GM21423 (cell line): ENCODE measurements at regions not wholly inside any gene's neighbourhood (a gene's known extent, or its start where the extent isn't known, plus 50 kb on each side); places are given as distances from the start of the nearest gene placed in this dataset.

Experiments
- ATAC-seq: cut with Tn5 transposase; IDR thresholded peaks from one replicate; pipeline ENCODE4 v1.9.1; 2021; ENCODE audit warnings: mild to moderate bottlenecking, moderate library complexity; ENCODE audit not compliant: unreplicated experiment

DNA sequence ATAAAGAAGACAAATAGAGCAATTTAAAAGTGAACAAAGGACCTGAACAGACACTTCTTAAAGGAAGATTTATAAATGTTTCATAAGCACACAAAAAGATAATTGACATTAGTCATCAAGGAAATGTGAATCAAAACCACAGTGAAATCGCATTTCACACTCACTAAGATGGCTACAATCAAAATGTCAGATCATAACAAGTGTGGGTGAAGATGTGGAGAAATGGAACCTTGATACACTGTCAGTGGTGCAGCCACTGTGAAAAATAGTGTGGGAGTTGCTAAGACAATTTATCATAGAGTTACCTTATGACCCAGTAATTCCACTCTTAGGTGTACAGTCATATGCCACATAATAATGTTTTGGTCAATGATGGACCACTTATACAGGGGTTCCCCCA is 54.5 kb upstream of the HTR4 start:
- ATAC-seq: no peak

DNA sequence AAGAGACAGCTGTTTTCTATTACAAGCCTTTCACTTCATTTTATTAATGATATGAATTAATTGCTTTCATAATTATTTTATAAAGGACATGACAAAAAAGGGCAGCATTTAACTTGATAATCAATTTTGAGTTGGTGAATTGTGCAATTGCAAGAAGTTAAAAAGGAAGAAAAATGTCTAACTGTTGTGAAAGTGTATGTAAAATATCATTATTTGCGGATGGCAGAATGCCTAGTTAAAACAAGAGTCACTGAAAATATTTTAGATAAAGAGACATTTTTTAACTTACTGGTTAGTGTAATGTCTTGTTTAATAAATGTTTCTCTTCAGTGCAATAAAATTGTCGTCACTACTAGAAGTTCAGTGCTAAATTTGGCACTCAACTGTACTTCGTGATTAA is 57.6 kb upstream of the HTR4 start:
- ATAC-seq: no peak

DNA sequence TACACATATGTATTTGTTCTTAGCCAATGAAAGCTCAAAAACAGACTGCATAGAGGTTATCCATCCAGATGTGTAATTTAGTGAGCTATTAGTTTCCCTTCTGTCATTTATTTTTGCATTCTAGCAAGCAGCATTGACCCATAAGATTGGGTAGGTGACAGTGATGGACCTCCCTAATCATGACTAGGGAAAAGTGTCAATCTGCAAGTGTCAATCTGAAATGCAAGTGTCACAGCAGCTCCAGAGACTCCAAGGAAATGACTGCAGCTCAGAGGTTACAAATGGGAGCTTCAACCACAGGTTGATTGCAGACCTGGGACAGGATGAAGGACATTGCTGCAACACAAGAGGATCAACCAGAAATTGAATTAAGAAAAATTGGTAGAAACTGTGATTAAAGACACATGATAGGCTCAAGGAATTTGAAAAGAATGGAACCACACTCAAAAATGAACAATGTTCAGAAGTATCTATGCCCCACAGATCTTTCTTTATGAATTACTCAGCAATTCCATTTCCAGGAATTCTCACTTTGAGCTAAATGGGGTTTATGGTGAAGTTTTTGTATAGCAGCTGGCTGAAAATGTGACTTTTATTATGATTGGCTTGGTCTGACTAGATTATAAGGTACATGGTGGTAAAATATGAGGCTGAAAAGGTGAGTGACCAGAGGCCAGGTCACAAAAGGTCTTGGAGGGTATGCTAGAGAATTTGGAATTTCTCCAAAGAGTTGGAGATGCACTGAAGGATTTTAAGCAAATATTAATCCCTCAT is 59.6 kb upstream of the HTR4 start:
- ATAC-seq: no peak

DNA sequence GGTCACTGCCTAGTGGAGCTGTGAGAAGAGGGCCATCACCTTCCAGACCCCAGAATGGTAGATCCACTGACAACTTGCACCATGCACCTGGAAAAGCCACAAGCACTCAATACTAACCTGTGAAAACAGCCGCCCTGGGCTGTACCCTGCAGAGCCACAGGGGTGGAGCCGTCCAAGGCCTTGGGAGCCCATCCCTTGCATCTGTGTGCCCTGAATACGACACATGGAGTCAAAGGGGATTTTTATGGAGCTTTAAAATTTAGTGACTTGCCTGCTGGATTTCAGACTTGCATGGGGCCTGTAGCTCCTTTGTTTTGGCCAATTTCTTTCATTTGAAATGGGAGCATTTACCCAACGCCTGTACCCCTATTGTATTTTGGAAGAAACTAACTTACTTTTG is 62.4 kb upstream of the HTR4 start:
- ATAC-seq: no peak

DNA sequence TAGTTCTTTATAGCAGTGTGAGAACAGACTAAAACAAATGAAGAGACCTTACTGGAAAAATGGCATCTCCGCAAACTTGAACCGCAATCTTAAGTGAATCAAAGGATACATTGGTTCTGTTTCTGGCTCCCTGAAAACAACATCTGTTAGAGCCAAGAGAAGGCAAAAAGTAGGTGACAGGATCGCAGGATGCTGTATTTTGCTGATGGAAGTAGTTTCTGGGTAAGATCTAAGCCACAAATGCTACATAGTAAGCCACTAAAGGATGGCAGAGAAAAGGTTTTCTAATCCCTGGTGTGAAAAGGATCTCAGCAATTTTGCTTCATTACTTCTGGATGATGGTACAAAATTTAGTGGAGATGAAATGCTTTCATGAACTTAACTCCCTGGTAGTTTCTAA is 63.3 kb upstream of the HTR4 start:
- ATAC-seq: no peak

DNA sequence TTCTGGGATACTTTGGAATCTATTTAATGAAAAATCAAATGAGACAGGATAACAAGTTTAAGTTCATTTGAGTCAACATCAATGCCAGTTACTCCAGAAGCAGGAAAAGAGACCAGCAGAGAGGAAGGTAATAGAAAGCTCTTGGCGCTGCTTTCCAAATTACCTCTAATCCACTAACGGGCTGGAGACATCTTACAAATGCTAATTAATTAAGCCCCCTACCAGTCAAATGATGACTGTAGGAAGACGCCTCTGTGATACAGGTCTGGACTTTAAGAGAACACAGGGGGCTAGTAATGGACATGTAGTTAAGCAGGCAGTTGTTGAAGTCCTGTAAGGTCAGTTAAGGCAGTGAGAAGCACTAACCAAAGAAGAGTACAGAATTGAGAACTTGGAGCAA is 65.3 kb upstream of the HTR4 start:
- no peak for ATAC-seq

DNA sequence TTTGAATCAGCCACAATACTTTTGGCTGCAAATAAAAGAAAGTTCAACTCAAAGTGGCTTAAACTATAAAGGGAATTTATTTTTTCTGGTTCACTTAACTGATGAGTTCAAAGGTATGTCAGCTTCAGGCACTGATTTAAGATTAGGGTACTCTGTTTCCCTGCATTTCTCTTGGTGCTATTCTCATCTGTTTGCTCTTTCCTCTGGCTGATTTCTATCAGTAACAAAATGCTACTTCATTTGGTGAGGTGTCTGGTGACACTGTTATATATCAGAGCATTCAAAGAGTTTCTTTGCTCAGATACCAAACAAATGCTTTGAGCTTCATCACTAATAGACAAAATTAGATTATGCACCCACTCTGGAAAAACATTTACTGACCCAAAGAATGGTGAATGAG is 65.9 kb upstream of the HTR4 start:
- no peak for ATAC-seq

DNA sequence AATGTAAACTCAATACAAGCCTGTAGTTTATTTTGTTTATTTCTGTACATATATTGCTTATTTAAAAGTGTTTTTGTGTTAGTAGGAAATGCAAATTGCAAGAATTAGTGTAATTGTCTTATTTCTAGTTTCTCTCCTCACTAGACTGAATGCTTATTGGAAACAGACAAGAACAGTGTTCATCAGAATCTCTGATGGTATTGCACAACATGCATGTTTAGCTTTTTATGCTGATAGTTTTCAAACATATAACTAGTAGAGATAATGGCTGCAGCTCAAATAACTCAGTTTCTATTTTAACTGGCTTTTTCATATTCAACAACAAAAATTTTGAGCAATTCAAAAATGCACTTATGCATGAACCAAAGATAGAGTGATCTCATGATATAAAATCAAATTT is 68.8 kb upstream of the HTR4 start:
- ATAC-seq: no peak

DNA sequence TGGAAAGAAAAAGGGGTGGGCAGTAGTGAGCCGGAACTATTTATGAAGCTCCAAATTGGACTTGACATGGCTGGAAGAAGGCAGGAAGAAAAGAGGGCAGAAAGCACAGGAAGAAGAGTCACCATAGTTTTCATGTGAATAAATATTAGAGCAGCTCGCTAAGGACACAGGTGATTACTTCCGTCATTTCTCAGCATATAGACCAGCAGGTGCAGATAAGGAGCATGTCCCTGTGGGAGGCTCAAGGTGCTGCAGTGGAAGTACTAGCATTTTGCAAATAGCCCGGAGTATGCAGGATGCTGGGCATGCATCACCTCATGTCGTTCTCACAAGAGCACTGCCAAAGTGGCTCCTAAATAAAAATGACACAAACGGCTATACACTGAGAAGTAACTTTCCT is 71.3 kb upstream of the HTR4 start:
- no peak for ATAC-seq

DNA sequence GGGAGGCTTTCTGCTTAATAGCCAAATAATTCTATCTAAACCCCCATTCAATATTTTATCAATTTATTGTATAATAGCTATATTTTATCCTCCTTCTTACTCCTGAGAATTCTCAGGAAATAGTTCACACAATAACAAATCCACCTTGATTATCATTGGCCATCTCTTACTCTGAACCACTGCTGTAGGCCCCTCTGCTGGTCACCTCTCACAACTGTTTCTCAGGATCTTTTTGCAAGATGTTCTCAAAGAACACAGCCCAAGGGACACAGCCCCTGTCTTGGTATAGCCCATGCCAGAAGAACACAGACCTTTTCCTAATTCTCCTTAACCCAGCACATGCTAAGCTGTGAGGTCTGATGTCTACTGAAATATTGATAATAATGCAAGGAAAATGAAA is 74.9 kb upstream of the HTR4 start:
- ATAC-seq: no peak

DNA sequence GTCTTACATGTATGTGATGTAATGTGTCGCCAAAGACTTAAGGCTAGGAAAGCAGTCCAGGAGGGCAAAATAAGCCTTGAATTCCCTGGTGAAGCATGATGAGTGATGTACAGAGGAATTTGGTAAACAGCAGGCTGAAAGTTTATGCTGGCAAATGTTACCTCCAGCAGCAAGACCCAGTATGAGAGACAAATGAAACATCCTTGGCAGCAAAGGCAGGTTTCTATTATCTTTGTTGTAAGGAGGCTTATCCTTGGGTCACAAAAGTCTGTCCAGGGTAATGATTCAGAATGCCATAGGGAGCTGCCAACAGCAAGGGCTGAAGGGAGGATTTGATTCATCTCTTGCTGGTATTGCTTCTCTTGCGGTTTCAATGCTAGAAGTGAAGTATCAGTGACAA is 75.9 kb upstream of the HTR4 start:
- ATAC-seq: no peak

DNA sequence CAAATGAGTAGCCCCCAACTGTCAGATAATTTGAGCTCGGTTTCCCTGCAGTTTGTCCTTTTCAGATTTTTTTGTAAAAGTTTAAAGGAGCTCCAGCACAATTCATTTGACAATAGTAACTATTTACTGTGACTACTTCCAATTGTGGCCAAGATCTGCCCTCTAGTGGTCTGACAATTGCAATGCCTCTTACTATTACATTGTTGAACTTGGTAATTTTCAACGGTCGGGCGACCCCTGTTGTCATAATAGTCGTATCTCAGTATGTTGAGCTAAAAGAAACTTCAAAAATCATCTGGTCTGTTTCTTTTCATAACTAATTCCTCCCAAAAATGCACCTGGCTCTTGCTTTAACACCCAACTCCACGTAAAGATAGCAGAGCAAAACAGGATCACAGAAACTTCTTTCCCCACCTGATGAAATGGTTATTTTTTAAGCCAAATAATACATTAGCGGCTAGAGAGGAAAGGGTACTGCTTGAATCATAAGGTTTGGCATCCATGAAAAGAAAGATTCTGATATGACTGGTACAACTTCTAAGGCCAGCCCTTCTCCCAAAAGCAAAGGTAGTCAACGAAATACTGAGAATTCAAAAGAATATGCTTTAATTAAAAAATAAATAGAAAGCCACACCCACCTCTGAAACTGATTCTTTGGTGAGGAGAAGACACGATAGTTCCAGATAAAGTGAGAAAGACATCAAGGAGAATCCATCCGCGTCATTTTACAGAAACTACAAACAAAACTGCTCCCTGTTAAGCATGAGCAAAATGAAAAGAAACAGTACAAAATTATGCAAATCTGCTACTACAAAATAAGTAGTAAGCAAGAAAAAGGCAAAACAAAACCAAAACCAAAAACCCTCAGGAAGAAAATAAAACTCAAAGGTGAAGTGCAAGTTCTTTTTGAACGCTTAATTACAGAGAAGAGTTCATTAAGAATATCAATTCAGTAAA is 76.9 kb upstream of the HTR4 start:
- peak; percentile 93 for ATAC-seq

DNA sequence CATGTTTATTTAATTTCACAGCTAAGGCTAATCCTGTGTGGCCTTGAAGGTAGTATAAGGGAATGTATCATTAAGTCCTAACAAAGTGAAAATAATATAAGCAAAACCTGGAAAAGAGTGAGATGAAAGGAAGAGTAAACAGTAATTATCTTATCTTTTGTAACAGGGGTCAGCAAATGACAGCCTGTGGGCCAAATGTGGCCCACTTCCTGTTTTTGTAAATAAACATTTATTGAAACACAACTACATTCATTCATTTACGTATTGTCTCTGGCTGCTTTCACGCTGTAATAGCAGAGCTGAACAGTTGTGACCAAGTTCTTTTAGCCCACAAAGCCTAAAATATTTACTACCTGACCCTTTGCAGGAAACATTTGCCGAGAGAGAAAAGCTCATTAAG is 78.4 kb upstream of the HTR4 start:
- ATAC-seq: no peak

DNA sequence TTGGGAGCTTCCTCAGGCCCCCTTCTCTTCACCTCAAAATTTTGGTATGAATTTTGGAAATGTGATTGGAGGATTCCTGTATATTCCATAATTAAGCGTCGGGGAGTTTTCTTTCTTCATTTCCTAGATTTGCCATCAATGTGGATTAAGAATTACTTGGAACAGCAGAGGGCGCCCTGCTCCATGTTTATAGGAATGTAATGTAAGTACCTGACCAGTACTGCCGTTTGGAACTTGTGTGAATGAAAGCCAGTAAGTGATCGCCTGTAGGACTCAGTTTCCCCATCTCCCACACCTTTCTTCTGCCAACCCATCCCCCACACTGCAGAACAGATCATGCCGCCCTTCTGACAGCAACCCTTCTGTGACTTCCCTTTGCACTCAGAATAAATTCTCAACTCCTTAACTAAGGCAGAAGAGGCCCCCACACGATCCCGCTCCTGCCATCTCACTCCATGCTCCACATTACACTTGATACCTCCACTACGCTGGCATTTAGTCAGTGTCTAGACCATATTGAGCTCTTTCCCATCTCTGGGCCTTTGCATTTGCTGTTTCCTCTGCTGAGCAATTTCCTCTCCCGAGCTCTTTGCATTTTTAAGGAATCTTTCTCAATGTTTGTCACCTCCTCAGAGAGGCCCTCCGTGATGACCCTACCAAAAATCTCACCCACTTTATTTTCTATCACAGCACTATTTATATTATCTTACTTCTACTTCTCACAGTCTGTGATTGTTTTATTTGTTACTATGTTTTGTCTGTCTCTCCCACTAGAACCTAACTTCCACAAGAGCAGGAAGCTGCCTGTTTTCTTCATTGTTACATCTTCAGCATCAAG is 79.5 kb upstream of the HTR4 start:
- ATAC-seq: no peak

DNA sequence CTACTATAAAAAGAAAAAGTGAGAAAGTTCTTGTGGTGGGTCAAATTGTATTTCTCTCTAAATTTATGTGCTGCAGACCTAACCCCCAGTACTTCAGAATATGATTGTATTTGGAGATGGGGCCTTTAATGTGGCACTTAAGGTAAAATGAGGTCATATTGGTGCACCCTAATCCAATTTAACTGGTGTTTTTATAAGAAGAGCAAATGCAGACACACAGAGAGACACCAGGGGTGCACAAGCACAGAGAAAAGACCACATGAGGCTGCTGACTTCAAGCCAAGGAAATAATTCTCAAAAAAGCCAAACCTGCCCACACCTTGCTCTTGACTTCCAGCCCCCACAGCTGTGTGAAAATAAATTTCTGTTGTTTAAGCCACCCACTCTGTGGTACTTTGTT is 80.2 kb upstream of the HTR4 start:
- no peak for ATAC-seq

DNA sequence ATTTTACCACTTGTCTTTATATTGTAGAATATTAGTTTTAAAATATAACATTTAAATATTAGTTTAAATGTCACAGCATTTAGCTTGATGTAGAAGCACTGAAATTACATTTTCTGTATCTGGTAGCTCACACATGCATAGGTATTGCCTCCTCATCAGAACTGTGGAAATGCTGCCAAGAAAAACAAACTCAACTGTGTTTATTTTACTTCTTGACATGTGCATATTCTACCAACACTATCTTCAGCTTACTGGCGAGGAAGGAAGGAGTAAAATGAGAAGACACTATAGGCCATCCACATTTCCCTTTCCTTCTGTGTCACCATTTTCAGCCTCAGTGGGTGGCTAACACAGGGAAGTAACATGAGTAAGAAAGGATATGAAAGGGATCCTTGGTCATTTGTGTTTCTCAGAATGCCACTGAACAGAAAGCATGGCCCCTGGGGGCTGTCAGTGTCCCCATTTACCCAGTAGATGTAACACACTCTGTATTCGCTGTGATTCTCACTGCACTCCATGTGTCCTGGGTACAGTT is 81.0 kb upstream of the HTR4 start:
- no peak for ATAC-seq

DNA sequence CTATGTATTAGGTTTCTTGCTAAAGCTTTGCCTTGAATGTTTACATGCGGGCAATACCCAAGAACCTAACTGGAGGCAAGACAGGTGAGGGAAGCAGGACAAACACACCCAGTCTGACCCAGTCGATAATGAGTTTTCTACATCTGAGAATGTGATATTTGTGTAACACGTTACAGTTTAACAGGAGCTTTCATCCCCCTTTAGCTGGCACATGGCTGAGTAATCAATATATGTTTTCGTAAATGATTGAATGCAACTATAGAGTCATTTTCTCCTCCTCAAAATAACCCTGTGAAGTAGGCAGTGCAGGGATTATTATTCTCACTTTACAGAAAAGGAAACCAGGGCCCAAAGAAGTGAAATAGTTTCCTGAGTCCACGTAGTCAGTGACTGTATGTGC is 84.7 kb upstream of the HTR4 start:
- ATAC-seq: no peak

DNA sequence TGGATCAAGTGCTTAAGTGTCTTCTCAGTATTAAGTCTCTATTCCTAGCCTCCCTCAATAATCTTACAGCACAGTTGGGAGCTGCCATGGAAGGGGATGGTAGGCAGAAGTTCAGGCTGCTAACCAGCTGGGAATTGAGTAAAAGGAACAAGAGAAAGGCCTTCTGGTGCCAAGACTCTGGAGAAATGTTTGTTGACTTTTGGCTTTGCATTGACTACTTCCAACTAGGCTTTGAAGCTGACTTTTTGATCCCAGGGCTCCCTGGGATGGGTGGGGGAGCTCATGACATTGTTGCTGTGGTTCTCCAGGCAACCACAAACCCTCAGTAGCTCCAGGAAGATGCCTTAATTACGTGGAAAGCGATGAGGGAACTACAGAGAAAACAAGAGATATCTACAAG is 85.2 kb upstream of the HTR4 start:
- ATAC-seq: no peak

DNA sequence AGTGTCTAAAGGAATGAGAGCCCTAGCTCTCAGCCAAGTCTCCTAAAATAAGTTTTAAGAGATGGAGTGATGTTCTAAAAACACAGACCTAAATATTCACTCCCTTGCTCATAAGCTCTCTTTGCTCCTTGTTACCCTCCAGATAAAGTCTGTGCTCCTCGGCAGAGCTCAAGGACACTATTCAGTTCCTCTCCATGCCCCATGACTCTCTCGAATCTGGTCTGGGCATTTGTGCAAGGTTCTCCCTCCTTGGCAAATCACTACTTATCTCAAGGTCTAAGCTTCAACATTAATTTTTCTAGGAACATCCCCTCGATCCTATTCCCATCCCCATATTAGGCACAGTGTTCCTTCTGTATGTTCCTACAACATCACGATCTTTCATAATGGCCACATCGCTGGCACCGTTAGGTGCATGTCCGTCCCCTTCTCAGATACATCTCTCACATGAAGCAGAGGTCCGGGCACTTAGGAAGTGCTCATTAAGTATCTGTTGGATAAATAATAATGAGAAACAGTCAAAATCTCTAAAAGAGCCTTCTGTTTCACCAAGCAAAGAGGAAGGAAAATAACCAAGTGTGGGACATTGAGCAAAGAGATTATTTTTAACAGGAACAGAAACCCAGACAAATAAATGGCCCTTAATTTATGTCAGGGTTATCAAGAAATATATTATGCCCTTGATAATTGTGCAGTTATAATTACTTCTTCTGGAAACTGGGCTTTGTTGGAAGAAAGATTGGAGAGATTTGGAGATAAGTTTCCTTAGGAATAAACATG is 85.9 kb upstream of the HTR4 start:
- no peak for ATAC-seq

DNA sequence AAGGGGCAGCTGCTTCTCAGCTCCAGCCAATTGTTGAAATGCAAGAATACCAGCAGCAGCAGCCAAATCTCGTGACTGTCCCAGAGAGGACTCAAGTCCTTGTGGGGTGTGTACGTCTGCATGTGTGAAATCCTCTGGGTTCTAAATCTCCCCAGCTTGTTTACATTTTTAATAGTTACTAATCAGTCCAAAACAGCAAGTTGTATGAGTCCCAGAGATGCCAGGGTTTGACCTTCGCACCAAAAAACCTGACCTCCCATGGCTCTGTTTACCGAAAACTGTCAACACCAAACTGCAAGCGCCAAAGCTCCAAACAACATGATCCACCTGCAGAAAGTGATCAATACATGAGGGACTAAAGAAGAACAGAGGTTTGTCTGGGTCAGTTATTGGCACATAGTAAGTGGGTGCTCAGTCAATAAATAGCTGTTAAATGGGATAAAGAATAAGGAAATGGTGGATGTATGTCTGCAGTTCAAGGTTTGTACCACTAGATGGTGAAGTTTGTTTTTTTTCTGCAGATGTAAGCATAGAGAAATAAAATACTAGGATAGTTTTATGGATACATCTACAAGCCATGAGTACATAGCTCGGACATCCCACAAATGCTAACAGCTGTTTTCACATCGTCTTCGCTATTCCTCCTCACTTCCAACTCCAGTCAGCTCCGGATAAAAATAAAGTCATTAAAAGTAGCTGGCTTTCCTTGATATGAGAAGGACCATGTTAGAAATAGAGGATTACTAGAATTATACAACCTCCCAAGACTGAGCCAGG is 85.3 kb upstream of the ADRB2 start:
- no peak for ATAC-seq
